ENCODE measurements at regions not wholly inside any gene's neighbourhood (a gene's known extent, or its start where the extent isn't known, plus 50 kb on each side); places are given as distances from the start of the nearest gene placed in this dataset.

GRCh38 chr17:70901870-70902269 lies 732.5 kb downstream of the KCNJ2 start:
- Histone ChIP-seq H3K27me3 (ENCODE audit: control insufficient read depth, insufficient read depth, low read length) (no peaks in the 10 kb centered on the region), H3K9me3 (ENCODE audit: control insufficient read depth, insufficient read depth, low read depth, low read length) (no peaks in the 10 kb centered on the region), H3K27ac (ENCODE audit: low read length) (no peak overlapping the region), H3K36me3 (ENCODE audit: control insufficient read depth, insufficient read depth, low read length) (no peaks in the 10 kb centered on the region), H3K4me3 (ENCODE audit: low read depth in 2 of 2, low read length in 2 of 2) (no peak overlapping the region), H3K4me1 (ENCODE audit: control insufficient read depth, insufficient read depth, low read length) (no peaks in the 10 kb centered on the region)
- CTCF ChIA-PET = no interaction called here
- no TSS peak for BruUV-seq (replicated peaks)
- DNase-seq (ENCODE audit: low read depth, low spot score) (no peak), ATAC-seq (no peak)
- in situ Hi-C loops (cut with HindIII; ENCODE audit: low pct_unique_long_range_greater_than_20kb, low sequenced_read_pairs) (no loop called here), intact Hi-C loops (cut with micrococcal nuclease; ENCODE audit: unreplicated experiment) (no loop called here)
- TF ChIP-seq SIN3A (IDR thresholded peaks at IDR 0.05; ENCODE audit: borderline replicate concordance, insufficient read depth, low read depth, low read length) (no peak), POLR2AphosphoS5 (IDR thresholded peaks at IDR 0.05; ENCODE audit: low read depth, low read length) (no peak), CTCF (IDR thresholded peaks at IDR 0.05) (0 out of 2 replicates have a peak, but pooled peaks have one; percentile 10)
- POLR2A ChIA-PET = no interaction called here

- Histone ChIP-seq H3K27me3 (ENCODE audit: control insufficient read depth, insufficient read depth, low read length) (no peaks in the 10 kb centered on the region), H3K27ac (ENCODE audit: low read length) (no peak overlapping the region), H3K36me3 (ENCODE audit: control insufficient read depth, insufficient read depth, low read length) (no peaks in the 10 kb centered on the region), H3K9me3 (ENCODE audit: control insufficient read depth, insufficient read depth, low read depth, low read length) (no peaks in the 10 kb centered on the region), H3K4me3 (ENCODE audit: low read depth in 2 of 2, low read length in 2 of 2) (no peak overlapping the region), H3K4me1 (ENCODE audit: control insufficient read depth, insufficient read depth, low read length) (no peaks in the 10 kb centered on the region)
- TF ChIP-seq SIN3A (IDR thresholded peaks at IDR 0.05; ENCODE audit: borderline replicate concordance, insufficient read depth, low read depth, low read length) (no peak), POLR2AphosphoS5 (IDR thresholded peaks at IDR 0.05; ENCODE audit: low read depth, low read length) (no peak), TCF7L2 (IDR thresholded peaks at IDR 0.05; ENCODE audit: low read depth, low read length) (no peak), CTCF (IDR thresholded peaks at IDR 0.05) (no peak), REST (IDR thresholded peaks at IDR 0.05; ENCODE audit: insufficient read depth in 1 of 2, low read depth in 2 of 2, low read length in 1 of 2) (no peak)
- ATAC-seq (no peak), DNase-seq (ENCODE audit: low read depth, low spot score) (no peak)
- CTCF ChIA-PET = no interaction called here
- in situ Hi-C loops (cut with HindIII; ENCODE audit: low pct_unique_long_range_greater_than_20kb, low sequenced_read_pairs) (no loop called here), intact Hi-C loops (cut with micrococcal nuclease; ENCODE audit: unreplicated experiment) (no loop called here)
- BruUV-seq (replicated peaks) = no TSS peak
- POLR2A ChIA-PET = no interaction called here
Measured at GRCh38 chr17:70905796-70906195, 736.5 kb downstream of the KCNJ2 start.

All from Panc1 (cell line).